K562 (cell line): ENCODE measurements at regions not wholly inside any gene's neighbourhood (a gene's known extent, or its start where the extent isn't known, plus 50 kb on each side); places are given as distances from the start of the nearest gene placed in this dataset.

Experiments
- ATAC-seq: fragments of 200-7000 bp; cut with Tn5 transposase; 3 replicates; pipeline ENCODE4 v1.9.1; 2020; ENCODE audit warnings: moderate library complexity
- BruUV-seq: library from RNA; stranded (reverse); fragments of 400-500 nt; replicated peaks from 2 replicates; lab custom pipeline; 2021; lab: Mats Ljungman, UMichigan
- CTCF ChIA-PET: fragments of 300-600 bp; formaldehyde crosslinking; extraction: SDS; loops from one replicate; lab custom pipeline; 2021; ENCODE audit warnings: low intra/inter-chr PET ratio; lab: Yijun Ruan, JAX
- POLR2A ChIA-PET: fragments of 300-600, 350-650 bp; sonication (Branson Sonifier 250); formaldehyde crosslinking; extraction: SDS; loops from one replicate; lab custom pipeline; 2021; ENCODE audit warnings: antibody characterized with exemption, inconsistent platforms; lab: Yijun Ruan, JAX
- DNase-seq, 4 experiments: peaks; one replicate each; pipeline versions ENCODE4 v3.0.0 to v3.0.0-alpha.2; 2011 to 2018; ENCODE audit warnings: low spot score in 3 of 4, mixed read lengths in 3 of 4; ENCODE audit errors: extremely low read depth in 1 of 4
- FAIRE-seq: peaks from 2 replicates; lab custom pipeline; 2011; peaks lifted over from hg19 to GRCh38; lab: Jason Lieb, UNC
- H2AFZ ChIP-seq: 2 replicates; pipeline ENCODE4 v1.6.0; 2011; ENCODE audit warnings: low read depth, low read length, control low read depth, inconsistent platforms
- H3K27ac ChIP-seq: fragments of 200-600 bp; 3 replicates; pipeline ENCODE4 v1.8.0; 2011; ENCODE audit warnings: low read depth, mild to moderate bottlenecking, control low read depth, inconsistent platforms, low read length, moderate library complexity, mixed read lengths; ENCODE audit errors: extremely low read depth
- H3K27me3 ChIP-seq, 2 experiments: fragments of 300-600 bp in 1 of 2; 2 replicates in 1 of 2; 3 replicates in 1 of 2; pipeline versions ENCODE4 v1.6.0 to v1.8.0; 2011; ENCODE audit warnings: inconsistent platforms in 2 of 2, low read length in 2 of 2, mild to moderate bottlenecking in 1 of 2, mixed read lengths in 1 of 2, moderate library complexity in 1 of 2; ENCODE audit not compliant: control insufficient read depth in 2 of 2, insufficient read depth in 2 of 2
- H3K36me3 ChIP-seq: fragments of 300-600 bp; 3 replicates; pipeline ENCODE4 v1.8.0; 2011; ENCODE audit warnings: mild to moderate bottlenecking, low read length, inconsistent platforms; ENCODE audit not compliant: control insufficient read depth, insufficient read depth
- H3K4me1 ChIP-seq, 2 experiments: fragments of 200-600 bp in 1 of 2; replicated peaks in 1 of 2; 2 replicates in 1 of 2; 3 replicates in 1 of 2; pipeline versions ENCODE4 v1.5.1 to v1.8.0; 2011; ENCODE audit warnings: inconsistent platforms in 2 of 2, low read length in 2 of 2, mild to moderate bottlenecking in 1 of 2, mixed read lengths in 1 of 2, moderate library complexity in 1 of 2; ENCODE audit not compliant: control insufficient read depth in 2 of 2, insufficient read depth in 2 of 2
- H3K4me2 ChIP-seq: 2 replicates; pipeline ENCODE4 v1.6.1; 2011; ENCODE audit warnings: low read length, control low read depth, inconsistent platforms, mixed read lengths; ENCODE audit not compliant: insufficient read depth
- H3K4me3 ChIP-seq: fragments of 200-600 bp; sonication (generic), shearing (Covaris generic); 2 replicates; pipeline ENCODE4 v1.5.1; 2016; ENCODE audit warnings: control low read depth, inconsistent platforms
- H3K79me2 ChIP-seq: fragments of 200-600 bp; 3 replicates; pipeline ENCODE4 v1.8.0; 2011; ENCODE audit warnings: low read length, inconsistent platforms; ENCODE audit not compliant: control insufficient read depth, insufficient read depth
- H3K9ac ChIP-seq, 2 experiments: 2 replicates each; pipeline versions ENCODE4 v1.6.0 to v1.6.1; 2011; ENCODE audit warnings: low read depth in 2 of 2, low read length in 2 of 2, control low read depth in 1 of 2, inconsistent platforms in 1 of 2, mild to moderate bottlenecking in 1 of 2, mixed read lengths in 1 of 2; ENCODE audit not compliant: insufficient read depth in 1 of 2
- H3K9me1 ChIP-seq: one replicate; pipeline ENCODE4 v1.6.0; 2011; ENCODE audit warnings: inconsistent platforms, mild to moderate bottlenecking, low read length, moderate library complexity; ENCODE audit not compliant: control insufficient read depth, insufficient read depth
- H3K9me3 ChIP-seq: replicated peaks from 2 replicates; pipeline ENCODE4 v1.5.1; 2011; ENCODE audit warnings: low read depth, low read length, inconsistent platforms; ENCODE audit not compliant: control insufficient read depth, insufficient read depth
- H4K20me1 ChIP-seq: replicated peaks from 2 replicates; pipeline ENCODE4 v1.6.1; 2011; ENCODE audit warnings: low read length, inconsistent platforms, mixed read lengths; ENCODE audit not compliant: control insufficient read depth, insufficient read depth
- ERF ChIP-seq: fragments of 450-650 bp; formaldehyde crosslinking; IDR thresholded peaks from 2 replicates; pipeline ENCODE4 v1.4.0; 2020; ENCODE audit warnings: mild to moderate bottlenecking, mixed read lengths
- MAFK ChIP-seq: IDR thresholded peaks from 2 replicates; pipeline ENCODE4 v1.6.1; 2011; ENCODE audit warnings: low read length, improper control_type of control experiment
- NRF1 ChIP-seq, 2 experiments: fragments of 450-650 bp; IDR thresholded peaks in 1 of 2; conservative IDR thresholded peaks in 1 of 2; 2 replicates each; pipeline ENCODE4 v1.6.1; 2014; ENCODE audit warnings: mild to moderate bottlenecking in 2 of 2
- PYGO2 ChIP-seq: fragments of 450-650 bp; IDR thresholded peaks from 2 replicates; pipeline ENCODE4 v1.6.1; 2016; ENCODE audit warnings: mild to moderate bottlenecking, missing genetic modification characterization, moderate library complexity, missing compliant biosample characterization
- WGBS: fragments of 100-300 bp; shearing (Covaris generic); methylation state at CpG from one replicate; pipeline ENCODE4 v1.1.6; 2016; ENCODE audit warnings: low coverage, mixed read lengths; ENCODE audit not compliant: insufficient coverage; ENCODE audit errors: missing lambda C conversion rate; 5-methylcytosine and 5-hydroxymethylcytosine counted together
- in situ Hi-C: fragments of 300-500 bp; cut with MboI; formaldehyde crosslinking; loops from 4 replicates; pipeline ENCODE4 v1.15.0; 2018; ENCODE audit warnings: inconsistent platforms, mixed read lengths
- intact Hi-C: fragments of 100-400 bp; cut with micrococcal nuclease; formaldehyde crosslinking; loops from 2 replicates; pipeline ENCODE4 v1.14.2; 2022
- TF ChIP-seq, protein P1 (sequence below): fragments of 450-650 bp; IDR thresholded peaks from 2 replicates; pipeline ENCODE4 v1.6.1; 2016
- TF ChIP-seq, protein P2 (sequence below): fragments of 450-650 bp; formaldehyde crosslinking; IDR thresholded peaks from 2 replicates; pipeline ENCODE4 v1.4.0; 2020; ENCODE audit warnings: mild to moderate bottlenecking
- TF ChIP-seq, protein P3 (sequence below): IDR thresholded peaks from 2 replicates; pipeline ENCODE4 v1.6.1; 2011; ENCODE audit not compliant: insufficient read length; ENCODE audit errors: extremely low read depth
- TF ChIP-seq, protein P4 (sequence below): fragments of 250-450 bp; sonication (Bioruptor Pico); IDR thresholded peaks from 2 replicates; pipeline ENCODE4 v1.4.0; 2020; ENCODE audit warnings: mild to moderate bottlenecking
- TF ChIP-seq, protein P5 (sequence below): fragments of 450-650 bp; IDR thresholded peaks from 2 replicates; pipeline ENCODE4 v1.6.1; 2017; ENCODE audit warnings: mild to moderate bottlenecking, moderate library complexity
- TF ChIP-seq, protein P6 (sequence below), 3 experiments: fragments of 200-800 bp in 1 of 3; fragments of 250-450 bp in 1 of 3; fragments of 450-650 bp in 1 of 3; sonication (Bioruptor Pico) in 1 of 3; sonication (Bioruptor generic) in 1 of 3; formaldehyde crosslinking in 1 of 3; IDR thresholded peaks; 2 replicates each; pipeline versions ENCODE4 v1.6.1 to v1.8.0; 2016 to 2022; ENCODE audit warnings: mild to moderate bottlenecking in 2 of 3, missing genetic modification characterization in 2 of 3, missing compliant biosample characterization in 1 of 3, moderate library complexity in 1 of 3

DNA sequence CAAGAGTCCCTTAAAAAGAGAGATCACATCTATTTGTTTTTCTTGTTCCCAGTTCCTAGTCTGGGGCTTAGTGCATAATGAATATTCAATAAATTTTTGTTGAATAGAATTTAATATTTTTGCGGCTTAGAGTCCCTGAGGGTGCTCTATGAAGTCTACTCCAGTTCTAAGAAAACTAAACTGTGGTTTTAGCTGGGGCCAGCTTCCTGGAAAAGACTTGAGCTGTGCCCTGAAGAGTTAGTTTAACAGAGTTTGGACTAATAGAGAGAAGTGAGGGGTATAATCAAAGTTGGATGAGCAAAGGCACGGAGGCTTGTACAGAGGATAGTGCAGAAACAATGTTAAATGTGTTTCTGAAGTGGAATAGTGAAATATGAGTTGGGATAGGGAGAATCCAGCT is 168.9 kb downstream of the FASLG start:
- ChIA-PET CTCF (no interaction called here), POLR2A (interaction anchor here (1.3 kb wide), 1 partner anchor 13 kb away, joined by 3 read pairs; no protein-coding TSS in a partner anchor)
- ATAC-seq (no peak), FAIRE-seq (no peak), DNase-seq (no peak)
- in situ Hi-C loops (no loop called here), intact Hi-C loops (loop anchor here (2.0 to 10.0 kb wide), 2 partner anchors 83 to 587 kb away; no protein-coding TSS in a partner anchor)
- H4K20me1 ChIP-seq = no peaks in the 10 kb centered on the region
- no peaks in the 10 kb centered on the region; a peak in 1 of 5 replicates for H3K4me1 ChIP-seq
- H3K36me3 ChIP-seq = no peaks in the 10 kb centered on the region
- H3K27me3 ChIP-seq = no peaks in the 10 kb centered on the region
- no peak overlapping the region for H3K27ac ChIP-seq
- H3K9ac ChIP-seq = no peak overlapping the region
- 3% methylated on average over 2 of the region's 2 CpGs for WGBS
- no peaks in the 10 kb centered on the region for H3K79me2 ChIP-seq
- H3K9me1 ChIP-seq = no peaks in the 10 kb centered on the region
- no peak overlapping the region for H3K4me2 ChIP-seq
- no peak overlapping the region for H2AFZ ChIP-seq
- no peak overlapping the region for H3K4me3 ChIP-seq
- H3K9me3 ChIP-seq = no peaks in the 10 kb centered on the region
- no TSS peak for BruUV-seq
- no peak for TF ChIP-seq PYGO2 (tag)
- TF ChIP-seq NRF1 (conservative IDR thresholded peaks at IDR 0.05 in 1 of 2, IDR thresholded peaks at IDR 0.05 in 1 of 2) = no peak
- TF ChIP-seq, protein P1, sequence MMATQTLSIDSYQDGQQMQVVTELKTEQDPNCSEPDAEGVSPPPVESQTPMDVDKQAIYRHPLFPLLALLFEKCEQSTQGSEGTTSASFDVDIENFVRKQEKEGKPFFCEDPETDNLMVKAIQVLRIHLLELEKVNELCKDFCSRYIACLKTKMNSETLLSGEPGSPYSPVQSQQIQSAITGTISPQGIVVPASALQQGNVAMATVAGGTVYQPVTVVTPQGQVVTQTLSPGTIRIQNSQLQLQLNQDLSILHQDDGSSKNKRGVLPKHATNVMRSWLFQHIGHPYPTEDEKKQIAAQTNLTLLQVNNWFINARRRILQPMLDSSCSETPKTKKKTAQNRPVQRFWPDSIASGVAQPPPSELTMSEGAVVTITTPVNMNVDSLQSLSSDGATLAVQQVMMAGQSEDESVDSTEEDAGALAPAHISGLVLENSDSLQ = no peak
- TF ChIP-seq, protein P2, sequence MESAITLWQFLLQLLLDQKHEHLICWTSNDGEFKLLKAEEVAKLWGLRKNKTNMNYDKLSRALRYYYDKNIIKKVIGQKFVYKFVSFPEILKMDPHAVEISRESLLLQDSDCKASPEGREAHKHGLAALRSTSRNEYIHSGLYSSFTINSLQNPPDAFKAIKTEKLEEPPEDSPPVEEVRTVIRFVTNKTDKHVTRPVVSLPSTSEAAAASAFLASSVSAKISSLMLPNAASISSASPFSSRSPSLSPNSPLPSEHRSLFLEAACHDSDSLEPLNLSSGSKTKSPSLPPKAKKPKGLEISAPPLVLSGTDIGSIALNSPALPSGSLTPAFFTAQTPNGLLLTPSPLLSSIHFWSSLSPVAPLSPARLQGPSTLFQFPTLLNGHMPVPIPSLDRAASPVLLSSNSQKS (CRISPR knock-in tag) = no peak
- TF ChIP-seq, protein P3, sequence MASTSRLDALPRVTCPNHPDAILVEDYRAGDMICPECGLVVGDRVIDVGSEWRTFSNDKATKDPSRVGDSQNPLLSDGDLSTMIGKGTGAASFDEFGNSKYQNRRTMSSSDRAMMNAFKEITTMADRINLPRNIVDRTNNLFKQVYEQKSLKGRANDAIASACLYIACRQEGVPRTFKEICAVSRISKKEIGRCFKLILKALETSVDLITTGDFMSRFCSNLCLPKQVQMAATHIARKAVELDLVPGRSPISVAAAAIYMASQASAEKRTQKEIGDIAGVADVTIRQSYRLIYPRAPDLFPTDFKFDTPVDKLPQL = no peak
- TF ChIP-seq, protein P4, sequence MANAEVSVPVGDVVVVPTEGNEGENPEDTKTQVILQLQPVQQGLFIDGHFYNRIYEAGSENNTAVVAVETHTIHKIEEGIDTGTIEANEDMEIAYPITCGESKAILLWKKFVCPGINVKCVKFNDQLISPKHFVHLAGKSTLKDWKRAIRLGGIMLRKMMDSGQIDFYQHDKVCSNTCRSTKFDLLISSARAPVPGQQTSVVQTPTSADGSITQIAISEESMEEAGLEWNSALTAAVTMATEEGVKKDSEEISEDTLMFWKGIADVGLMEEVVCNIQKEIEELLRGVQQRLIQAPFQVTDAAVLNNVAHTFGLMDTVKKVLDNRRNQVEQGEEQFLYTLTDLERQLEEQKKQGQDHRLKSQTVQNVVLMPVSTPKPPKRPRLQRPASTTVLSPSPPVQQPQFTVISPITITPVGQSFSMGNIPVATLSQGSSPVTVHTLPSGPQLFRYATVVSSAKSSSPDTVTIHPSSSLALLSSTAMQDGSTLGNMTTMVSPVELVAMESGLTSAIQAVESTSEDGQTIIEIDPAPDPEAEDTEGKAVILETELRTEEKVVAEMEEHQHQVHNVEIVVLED (CRISPR knock-in tag) = no peak
- TF ChIP-seq MAFK = no peak
- TF ChIP-seq, protein P5, sequence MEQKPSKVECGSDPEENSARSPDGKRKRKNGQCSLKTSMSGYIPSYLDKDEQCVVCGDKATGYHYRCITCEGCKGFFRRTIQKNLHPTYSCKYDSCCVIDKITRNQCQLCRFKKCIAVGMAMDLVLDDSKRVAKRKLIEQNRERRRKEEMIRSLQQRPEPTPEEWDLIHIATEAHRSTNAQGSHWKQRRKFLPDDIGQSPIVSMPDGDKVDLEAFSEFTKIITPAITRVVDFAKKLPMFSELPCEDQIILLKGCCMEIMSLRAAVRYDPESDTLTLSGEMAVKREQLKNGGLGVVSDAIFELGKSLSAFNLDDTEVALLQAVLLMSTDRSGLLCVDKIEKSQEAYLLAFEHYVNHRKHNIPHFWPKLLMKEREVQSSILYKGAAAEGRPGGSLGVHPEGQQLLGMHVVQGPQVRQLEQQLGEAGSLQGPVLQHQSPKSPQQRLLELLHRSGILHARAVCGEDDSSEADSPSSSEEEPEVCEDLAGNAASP = no peak
- TF ChIP-seq, protein P6, sequence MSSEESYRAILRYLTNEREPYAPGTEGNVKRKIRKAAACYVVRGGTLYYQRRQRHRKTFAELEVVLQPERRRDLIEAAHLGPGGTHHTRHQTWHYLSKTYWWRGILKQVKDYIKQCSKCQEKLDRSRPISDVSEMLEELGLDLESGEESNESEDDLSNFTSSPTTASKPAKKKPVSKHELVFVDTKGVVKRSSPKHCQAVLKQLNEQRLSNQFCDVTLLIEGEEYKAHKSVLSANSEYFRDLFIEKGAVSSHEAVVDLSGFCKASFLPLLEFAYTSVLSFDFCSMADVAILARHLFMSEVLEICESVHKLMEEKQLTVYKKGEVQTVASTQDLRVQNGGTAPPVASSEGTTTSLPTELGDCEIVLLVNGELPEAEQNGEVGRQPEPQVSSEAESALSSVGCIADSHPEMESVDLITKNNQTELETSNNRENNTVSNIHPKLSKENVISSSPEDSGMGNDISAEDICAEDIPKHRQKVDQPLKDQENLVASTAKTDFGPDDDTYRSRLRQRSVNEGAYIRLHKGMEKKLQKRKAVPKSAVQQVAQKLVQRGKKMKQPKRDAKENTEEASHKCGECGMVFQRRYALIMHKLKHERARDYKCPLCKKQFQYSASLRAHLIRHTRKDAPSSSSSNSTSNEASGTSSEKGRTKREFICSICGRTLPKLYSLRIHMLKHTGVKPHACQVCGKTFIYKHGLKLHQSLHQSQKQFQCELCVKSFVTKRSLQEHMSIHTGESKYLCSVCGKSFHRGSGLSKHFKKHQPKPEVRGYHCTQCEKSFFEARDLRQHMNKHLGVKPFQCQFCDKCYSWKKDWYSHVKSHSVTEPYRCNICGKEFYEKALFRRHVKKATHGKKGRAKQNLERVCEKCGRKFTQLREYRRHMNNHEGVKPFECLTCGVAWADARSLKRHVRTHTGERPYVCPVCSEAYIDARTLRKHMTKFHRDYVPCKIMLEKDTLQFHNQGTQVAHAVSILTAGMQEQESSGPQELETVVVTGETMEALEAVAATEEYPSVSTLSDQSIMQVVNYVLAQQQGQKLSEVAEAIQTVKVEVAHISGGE (CRISPR knock-in tag; IDR thresholded peaks at IDR 0.05) = no peak
- no peak for TF ChIP-seq ERF
